ENCODE measurements at regions not wholly inside any gene's neighbourhood (a gene's known extent, or its start where the extent isn't known, plus 50 kb on each side); places are given as distances from the start of the nearest gene placed in this dataset.
A peak's percentile ranks its signal among the peaks of the same experiment; 100 is the strongest.
"Not testable (repeated sequence)": the region's sequence is repeated elsewhere in the genome, so short reads cannot be mapped to it uniquely, and the experiment has no call there.

- peak; percentile 90 for DNase-seq
Observed at GRCh38 chr13:75985132-75985531, 349.0 kb downstream of the LMO7 start.

DNA sequence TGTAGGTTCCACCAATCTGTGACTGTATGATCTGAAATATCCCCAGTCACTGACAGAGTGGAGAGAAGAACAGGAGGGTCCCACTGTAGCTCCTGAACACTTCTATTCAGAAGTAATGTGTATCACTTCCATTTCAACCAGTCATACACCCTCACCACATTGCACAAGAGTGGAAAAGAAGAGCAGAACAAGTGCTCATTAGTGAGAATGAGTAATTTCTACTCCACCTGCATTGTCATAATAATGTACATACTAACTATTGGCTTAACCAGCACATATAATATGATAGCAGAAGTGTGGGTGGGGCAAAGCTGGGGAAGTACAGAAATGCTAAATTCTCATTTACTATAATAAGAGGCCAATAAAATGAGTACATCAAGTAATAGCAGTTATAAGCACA is 342.7 kb downstream of the LMO7 start:
- DNase-seq = no peak

- no peak for DNase-seq
Observed at GRCh38 chr13:75968103-75968838, 332.1 kb downstream of the LMO7 start.

- DNase-seq = peak; percentile 91
Observed at GRCh38 chr13:75963302-75963701, 327.2 kb downstream of the LMO7 start.

DNA sequence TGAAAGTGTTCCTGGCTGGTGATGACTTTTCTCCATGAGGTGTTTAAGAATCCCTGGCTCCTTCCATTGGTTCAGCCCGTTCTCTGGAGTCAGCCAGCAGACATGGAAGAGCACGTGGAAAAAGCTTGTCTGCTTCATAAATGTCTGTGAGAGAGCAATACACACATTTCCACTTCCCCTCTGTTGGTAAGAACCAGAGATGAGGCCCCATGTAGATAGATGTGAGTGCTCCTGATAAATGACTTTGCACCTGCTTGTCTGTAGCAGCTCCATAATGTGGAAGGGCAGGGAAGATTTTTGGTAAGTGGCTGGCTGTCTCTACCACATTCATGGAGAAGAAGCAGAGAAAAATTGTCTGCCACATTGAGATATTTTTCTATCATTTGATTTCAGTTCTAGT is 325.8 kb downstream of the LMO7 start:
- peak; percentile 53 for DNase-seq

DNA sequence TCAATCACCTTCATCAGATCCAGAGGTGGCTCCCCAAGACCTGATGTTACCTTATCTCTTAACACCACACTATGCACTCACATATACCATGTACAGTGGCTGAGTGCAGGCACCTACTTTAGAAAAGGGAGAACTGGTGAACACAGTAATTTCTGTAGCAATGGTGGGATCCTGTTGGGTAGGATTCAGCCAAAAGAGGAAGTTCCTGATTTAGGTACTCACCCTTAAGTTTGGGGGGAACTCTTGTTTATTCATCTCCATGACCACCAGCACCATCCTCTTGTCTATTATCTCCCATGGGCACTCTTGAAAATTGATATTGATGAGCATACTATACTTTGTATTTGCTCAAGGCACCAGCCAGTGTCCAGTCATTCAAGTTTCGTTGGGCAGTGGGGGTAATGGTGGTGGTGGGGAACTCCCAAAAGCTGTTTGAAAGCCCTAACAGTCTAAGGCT is 324.4 kb downstream of the LMO7 start:
- DNase-seq = peak; percentile 52

GRCh38 chr13:75959861-75960481 is 323.8 kb downstream of the LMO7 start:
- DNase-seq = peak; percentile 32

DNA sequence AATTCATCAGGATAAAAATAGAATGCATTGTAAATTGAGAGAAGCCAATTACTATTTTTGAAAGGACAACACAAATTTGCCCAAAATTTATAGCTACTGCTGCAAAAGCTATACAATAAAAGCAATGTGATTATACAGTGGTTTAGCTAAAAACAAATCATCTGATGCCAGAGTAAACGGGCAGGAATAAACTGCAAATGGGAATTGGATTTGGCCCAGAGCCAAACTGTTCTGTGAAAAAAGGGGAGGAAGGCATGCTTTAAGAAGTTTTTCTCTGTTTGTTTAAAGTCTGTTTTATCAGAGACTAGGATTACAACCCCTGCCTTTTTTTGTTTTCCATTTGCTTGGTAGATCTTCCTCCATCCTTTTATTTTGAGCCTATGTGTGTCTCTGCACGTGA is 317.5 kb downstream of the LMO7 start:
- DNase-seq = not testable (repeated sequence)

DNA sequence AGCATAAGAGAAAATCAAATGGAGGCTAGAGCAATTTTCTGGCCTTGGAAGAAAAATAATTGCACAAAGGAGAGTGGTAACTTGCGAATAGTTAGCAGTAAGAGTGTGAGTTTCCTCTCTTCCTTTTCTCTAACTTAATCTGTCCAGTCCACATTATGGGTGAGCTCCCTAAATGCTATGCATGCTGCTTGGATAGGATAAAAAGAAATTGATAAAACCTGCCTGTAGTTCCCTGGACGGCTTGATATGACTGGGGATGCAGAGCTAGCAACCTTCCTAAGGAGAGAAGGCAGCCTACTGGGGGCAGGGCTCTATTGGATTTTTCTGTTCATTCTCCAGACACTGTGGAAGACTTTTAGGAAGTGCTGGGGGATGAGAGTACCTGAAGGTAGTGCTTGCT is 311.3 kb downstream of the LMO7 start:
- peak; percentile 26 for DNase-seq

DNA sequence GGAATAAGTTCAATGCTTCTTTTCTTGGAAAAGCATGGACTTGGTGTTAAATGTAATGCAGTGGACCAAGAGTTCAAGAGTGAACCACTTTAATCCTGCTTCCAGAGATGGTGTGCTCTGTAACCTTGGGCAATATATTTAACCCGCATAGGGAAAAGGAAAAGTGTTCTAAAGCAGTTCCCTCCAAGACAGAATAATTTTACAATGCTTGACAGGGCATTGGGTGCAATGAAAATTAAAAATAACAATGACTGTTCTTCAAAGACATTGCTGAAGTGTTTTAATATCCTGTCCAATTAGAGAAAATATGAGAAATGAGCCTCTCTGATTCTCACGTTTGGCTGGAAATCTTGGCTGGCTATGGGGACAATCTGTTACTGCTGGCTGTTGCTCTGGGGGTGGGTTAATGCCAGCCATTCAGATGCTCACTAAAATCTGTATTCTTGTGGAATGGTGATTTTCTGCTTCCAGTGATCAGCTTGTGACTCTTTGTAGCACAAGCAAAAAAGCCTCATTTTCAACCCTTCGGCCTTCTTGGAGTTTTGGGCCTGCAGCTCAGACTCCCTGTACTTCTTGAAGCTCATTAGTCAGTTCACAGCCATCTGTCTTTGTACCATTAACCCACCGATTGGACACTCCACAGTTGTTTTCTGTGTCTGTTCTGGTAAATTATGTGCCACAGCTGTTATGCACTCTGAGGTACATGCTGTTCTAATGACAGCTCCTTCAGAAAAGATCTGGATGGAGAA is 310.6 kb downstream of the LMO7 start:
- DNase-seq = no peak

DNA sequence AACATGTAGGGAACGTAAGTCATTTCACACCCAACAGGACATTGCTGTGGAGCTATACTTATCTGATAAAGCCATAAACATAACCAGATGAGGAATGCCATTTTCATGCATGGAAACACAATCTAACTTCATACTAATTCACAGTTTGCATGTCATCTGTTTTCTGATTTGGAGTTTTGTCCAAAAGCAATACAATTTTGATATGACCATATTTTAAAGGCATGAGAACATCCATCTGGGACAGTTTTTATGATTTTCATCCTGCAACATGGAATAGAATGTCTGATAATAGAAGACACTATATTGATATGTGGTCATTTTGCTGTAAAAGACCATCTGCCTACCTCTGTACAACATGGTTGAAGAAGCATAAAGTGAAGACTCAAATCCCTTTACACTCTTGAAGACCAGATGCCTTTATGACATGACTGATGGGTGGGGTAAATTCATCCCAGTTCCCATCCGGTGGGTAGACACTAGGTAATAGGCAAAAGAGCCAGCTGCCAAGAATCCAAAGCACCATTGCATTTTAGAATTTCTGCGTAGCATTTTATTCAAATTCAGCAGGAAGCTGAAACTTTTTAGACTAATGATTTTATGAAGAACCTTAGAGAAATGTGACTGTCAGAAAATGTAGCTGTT is 309.8 kb downstream of the LMO7 start:
- no peak for DNase-seq

- no peak for DNase-seq
Observed at GRCh38 chr13:75938811-75939560, 302.9 kb downstream of the LMO7 start.

DNA sequence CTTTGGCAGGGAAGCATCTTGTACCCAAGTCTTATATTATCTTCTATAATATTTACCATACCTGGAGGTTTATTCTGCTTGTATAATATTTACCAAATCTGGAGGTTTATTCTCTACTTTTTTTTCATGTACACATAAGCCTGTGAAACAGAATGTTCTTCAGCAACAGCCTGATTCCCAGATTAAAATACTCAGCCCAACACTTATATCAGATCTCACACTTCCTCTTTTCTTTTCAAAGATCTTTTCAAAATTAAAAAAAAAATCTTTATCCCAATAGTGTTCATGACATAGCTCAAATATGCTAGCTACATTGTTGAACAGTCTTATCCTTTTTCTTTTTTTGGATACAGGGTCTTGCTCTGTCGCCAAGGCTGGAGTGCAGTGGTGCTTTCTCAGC is 300.7 kb downstream of the LMO7 start:
- peak; percentile 60 for DNase-seq

- no peak for DNase-seq
Observed at GRCh38 chr13:75935805-75936204, 299.7 kb downstream of the LMO7 start.

GRCh38 chr13:75934889-75935288 is 298.8 kb downstream of the LMO7 start:
- no peak for DNase-seq

- DNase-seq = no peak
Observed at GRCh38 chr13:75932636-75933035, 296.5 kb downstream of the LMO7 start.

DNA sequence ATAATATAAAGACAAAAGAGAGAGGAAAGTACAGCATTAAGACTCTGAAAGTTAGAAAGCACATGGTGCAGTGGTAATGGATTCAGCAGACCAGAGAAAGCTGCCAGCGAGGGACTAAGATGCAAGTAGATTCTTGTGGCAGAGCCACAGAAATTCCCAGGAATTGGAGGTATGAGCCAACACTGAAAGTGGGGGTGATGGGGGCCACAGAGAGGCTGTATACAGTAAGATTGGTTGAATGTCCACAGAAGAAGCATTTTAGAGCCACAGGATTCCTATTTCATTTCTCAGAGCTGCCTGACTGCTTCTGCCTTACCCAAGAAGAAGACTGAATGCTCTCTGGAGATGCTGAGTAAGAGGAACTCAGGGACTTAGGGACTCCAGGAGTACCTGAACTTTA is 295.0 kb downstream of the LMO7 start:
- DNase-seq = no peak

- no peak for DNase-seq
Observed at GRCh38 chr13:75929076-75929475, 292.9 kb downstream of the LMO7 start.

GRCh38 chr13:75927183-75927669 is 291.1 kb downstream of the LMO7 start:
- DNase-seq = no peak

DNA sequence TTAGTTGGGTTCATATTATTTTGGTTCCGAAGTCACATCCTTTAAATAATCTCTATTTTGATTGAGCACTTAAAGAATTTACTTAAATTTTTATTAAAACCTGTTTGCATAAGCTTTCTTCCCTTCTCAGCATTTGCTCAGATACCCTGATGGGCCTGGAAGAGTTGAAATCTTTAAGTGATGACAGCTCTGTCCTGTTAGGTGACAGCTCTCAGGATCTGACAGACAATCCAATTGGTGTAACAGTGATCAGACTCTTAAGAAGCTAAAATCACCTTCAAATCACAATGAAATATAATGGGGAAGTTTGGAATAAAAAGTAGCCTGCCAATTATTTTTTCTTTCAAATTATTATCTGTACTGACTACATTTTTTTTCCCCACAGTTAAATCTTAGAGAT is 284.4 kb downstream of the LMO7 start:
- DNase-seq = no peak

DNA sequence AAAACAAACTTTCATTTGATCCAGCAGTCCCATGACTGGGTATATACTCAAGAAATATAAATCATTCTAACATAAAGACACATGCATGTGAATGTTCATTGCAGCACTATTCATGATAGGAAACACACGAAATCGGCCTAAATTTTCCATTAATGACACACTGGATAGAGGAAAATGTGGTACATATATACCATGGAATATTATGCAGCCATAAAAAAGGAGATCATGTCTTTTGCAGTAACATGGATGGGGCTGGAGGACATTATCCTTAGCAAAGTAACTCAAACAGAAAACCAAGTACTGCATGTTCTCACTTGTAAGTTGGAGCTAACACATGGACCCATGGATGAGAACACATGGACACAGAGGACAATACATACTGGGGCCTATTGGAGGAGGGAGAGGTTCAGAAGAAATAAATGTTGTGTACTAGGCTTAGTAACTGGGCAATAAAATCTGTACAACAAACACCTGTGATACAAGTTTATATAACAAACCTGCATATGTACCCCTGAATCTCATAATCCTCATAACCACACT is 283.6 kb downstream of the LMO7 start:
- no peak for DNase-seq

GRCh38 chr13:75915066-75915465 is 278.9 kb downstream of the LMO7 start:
- DNase-seq = peak; percentile 63
